Epithelial cell of esophagus (primary cell): ENCODE measurements at regions not wholly inside any gene's neighbourhood (a gene's known extent, or its start where the extent isn't known, plus 50 kb on each side); places are given as distances from the start of the nearest gene placed in this dataset.

Experiments
- DNase-seq: peaks from one replicate; pipeline ENCODE4 v3.0.0; 2010; ENCODE audit warnings: low read depth
- H3K4me3 ChIP-seq: 2 replicates; pipeline ENCODE4 v1.5.1; 2011; ENCODE audit warnings: mild to moderate bottlenecking, low read length, control low read depth
- TF ChIP-seq, protein P1 (sequence below): IDR thresholded peaks from 2 replicates; pipeline ENCODE4 v1.5.1; 2011; ENCODE audit warnings: low read depth, mild to moderate bottlenecking, low read length, control low read depth, inconsistent platforms; ENCODE audit not compliant: insufficient read depth; ENCODE audit errors: missing control alignments

DNA sequence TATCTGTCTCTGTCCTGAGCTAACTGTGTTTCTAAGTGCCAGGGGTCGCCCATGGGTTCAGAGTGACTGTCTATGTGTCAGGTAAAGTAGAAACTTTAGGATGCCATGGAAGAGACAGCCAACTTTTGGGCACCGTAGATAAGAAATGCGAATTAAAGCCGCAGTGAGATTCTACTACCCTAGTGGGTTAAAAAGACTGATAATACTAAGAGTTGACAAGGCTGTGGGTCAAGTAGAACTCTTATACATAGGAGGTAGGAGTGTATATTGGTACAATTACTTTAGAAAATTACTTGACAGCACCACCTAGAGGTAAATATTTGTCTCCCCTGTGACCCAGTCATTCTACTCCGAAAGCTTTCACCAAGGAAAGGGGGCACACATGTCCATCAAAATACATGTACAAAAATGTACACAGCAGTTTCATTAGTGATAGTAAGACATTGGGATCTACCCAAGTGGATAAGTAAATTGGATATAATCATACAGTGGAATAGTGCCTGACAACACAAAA lies 371.3 kb downstream of the SLC4A3 start:
- no peak overlapping the region for H3K4me3 ChIP-seq
- no peak for DNase-seq
- TF ChIP-seq, protein P1, sequence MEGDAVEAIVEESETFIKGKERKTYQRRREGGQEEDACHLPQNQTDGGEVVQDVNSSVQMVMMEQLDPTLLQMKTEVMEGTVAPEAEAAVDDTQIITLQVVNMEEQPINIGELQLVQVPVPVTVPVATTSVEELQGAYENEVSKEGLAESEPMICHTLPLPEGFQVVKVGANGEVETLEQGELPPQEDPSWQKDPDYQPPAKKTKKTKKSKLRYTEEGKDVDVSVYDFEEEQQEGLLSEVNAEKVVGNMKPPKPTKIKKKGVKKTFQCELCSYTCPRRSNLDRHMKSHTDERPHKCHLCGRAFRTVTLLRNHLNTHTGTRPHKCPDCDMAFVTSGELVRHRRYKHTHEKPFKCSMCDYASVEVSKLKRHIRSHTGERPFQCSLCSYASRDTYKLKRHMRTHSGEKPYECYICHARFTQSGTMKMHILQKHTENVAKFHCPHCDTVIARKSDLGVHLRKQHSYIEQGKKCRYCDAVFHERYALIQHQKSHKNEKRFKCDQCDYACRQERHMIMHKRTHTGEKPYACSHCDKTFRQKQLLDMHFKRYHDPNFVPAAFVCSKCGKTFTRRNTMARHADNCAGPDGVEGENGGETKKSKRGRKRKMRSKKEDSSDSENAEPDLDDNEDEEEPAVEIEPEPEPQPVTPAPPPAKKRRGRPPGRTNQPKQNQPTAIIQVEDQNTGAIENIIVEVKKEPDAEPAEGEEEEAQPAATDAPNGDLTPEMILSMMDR, result no peak

DNA sequence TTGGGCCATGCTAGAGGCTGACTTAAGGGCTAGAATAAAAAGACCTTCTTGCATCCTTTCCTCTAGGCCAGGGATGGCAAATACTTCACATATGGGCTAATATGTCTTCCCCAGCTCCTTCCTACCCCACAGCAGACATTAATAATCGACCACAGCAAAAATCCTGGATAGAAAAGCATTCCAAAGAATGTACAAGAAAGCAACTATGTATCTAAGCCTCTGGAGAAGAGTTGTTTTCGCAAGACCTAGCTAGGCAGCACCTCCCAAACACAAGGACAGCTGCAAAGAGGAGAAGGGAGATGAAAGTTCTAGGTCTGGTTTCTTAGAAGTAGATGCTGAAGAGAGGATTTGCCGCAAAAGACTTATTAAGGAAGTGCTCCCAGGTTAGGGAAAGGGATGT lies 372.6 kb downstream of the SLC4A3 start:
- no peak for DNase-seq
- H3K4me3 ChIP-seq, result no peak overlapping the region
- TF ChIP-seq, protein P1, result no peak

DNA sequence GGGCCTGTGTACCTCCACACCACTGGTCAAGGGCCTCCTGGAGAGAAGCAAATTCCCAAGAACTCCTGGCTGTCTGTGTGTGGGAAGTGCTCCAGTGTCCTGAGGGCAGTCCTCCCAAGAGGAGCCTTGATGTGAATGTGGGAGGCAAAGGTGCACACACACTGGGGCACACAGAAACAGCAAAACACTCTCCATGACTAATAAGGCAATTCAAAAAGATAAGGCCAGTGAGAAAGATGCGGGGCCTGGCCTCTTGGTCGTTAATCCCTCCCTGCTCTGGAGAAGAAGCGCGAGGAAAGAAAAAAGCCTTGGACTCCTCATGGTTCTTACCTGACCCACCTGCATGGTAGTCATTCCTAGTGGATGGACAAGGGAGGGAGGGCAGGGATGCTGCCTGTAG lies 373.2 kb downstream of the SLC4A3 start:
- TF ChIP-seq, protein P1, result no peak
- DNase-seq, result no peak
- no peak overlapping the region for H3K4me3 ChIP-seq

DNA sequence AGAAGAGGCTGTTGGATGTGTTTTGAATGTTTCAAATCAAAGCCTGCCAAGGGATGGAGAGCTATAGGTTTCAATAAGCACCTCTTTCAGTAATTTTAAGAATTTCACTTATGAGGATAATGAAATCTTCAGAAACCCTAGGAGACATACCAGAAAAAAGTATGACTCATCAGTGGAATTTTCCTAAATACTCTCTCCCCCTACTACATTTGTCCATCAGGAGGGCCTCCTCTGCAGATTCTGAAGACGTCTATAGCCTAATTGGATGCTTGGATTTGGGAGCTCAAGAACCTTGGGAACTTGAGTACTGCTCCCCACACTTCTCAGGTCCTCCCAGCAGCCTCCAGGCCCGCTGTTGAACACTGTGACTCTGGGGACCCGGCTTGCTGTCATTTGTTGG lies 374.3 kb downstream of the SLC4A3 start:
- H3K4me3 ChIP-seq, result no peak overlapping the region
- no peak for DNase-seq
- TF ChIP-seq, protein P1, result no peak

DNA sequence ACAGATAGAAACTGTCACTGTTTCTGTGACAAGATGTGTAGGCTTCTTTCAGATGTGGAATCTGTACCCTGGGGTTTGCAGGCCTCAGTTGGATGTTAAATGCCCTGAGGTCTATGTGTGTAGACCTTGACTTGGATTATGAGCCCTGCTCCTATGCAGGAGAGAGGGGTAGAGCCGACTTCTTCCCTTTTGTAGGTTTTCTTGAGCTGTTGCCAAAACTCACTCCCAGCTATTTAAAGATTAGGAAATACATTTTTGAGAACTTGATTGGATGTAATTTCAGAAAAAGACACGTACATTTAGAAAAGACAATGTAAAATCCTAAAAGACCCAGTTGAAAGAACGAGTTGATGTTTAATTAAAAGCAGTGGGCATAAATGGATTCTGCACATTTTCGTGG lies 374.8 kb downstream of the SLC4A3 start:
- DNase-seq, result no peak
- TF ChIP-seq, protein P1, result no peak
- no peak overlapping the region for H3K4me3 ChIP-seq

DNA sequence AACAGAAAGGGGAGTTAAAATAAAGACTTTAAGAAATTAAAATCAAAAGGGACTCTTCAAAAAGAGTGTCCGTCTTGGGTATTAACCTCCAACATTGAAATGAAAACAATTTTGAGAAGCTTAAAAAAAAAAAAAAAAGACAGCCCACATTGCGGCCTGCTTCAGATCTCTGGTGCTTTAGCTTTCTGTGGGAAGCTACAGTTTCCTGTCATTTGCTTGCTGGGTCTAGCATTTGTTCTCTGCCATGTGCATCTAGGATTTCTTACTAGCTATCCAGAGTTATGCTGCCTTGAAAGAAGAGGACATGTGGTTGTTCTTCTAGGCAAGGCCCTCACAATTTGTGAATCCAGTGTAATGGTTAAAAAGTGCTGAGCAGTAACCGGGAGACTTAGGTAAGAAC lies 375.3 kb downstream of the SLC4A3 start:
- TF ChIP-seq, protein P1, result no peak
- DNase-seq, result no peak
- no peak overlapping the region for H3K4me3 ChIP-seq

DNA sequence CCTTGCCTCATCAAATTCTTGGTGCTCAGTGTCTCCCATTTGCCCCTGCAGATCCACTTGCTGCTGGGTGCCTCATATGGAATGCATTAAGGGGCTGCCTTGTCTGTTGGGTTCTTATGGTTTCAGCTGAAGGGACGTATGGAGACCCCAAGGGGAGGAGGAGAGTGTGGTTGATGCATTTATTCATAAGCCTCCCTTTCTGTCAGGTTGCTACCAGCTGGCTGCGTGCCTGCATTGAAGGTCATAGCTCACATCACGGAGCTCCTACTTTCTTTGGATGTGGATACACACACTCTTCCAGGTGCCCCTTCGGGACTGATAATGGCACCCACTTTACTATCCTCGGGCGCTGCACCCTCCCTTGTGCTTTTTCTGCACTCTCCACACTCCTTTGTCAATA lies 377.9 kb downstream of the SLC4A3 start:
- TF ChIP-seq, protein P1, result no peak
- H3K4me3 ChIP-seq, result no peak overlapping the region

More for the DNA sequence above, 377.9 kb downstream of the SLC4A3 start:
- no peak for DNase-seq
